BE2C (cell line): ENCODE measurements at regions not wholly inside any gene's neighbourhood (a gene's known extent, or its start where the extent isn't known, plus 50 kb on each side); places are given as distances from the start of the nearest gene placed in this dataset.

Experiments used
- DNase-seq: peaks from one replicate; pipeline ENCODE4 v3.0.0-alpha.2; 2020
- H3K27me3 ChIP-seq: fragments of 250-450 bp; sonication (Bioruptor Pico); 2 replicates; pipeline ENCODE4 v1.5.1; 2020; ENCODE audit warnings: mild to moderate bottlenecking
- H3K36me3 ChIP-seq: fragments of 250-450 bp; sonication (Bioruptor Pico); 2 replicates; pipeline ENCODE4 v1.5.1; 2020; ENCODE audit warnings: mild to moderate bottlenecking
- H3K4me1 ChIP-seq: fragments of 250-450 bp; sonication (Bioruptor Pico); 2 replicates; pipeline ENCODE4 v1.5.1; 2020
- H3K4me3 ChIP-seq: 2 replicates; pipeline ENCODE4 v1.5.1; 2011; ENCODE audit warnings: low read depth, low read length
- H3K9me3 ChIP-seq: fragments of 250-450 bp; sonication (Bioruptor Pico); 2 replicates; pipeline ENCODE4 v1.5.1; 2020
- TF ChIP-seq, protein P1 (sequence below): IDR thresholded peaks from 2 replicates; pipeline ENCODE4 v1.5.1; 2012; ENCODE audit warnings: mild to moderate bottlenecking, low read depth, low read length

DNA sequence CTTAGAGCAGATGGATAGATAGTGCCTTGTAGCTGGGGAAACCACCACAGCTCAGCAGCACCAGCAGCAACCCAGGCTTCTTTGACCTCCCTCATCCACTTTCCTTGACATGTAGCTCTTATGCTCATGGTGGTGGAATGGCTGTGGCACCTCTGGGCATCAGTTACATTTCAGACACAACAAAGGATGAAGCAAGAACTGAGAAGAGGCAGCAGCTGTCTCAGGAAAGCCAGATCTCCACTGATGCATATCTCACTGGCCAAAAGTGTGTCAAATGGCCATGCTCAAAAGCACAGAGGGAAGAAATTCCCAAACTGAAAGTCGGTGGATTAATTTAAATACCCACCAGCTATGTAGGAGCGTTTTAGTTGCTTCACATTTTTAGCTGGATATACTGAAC, 671.4 kb upstream of the SALL1 start:
- TF ChIP-seq, protein P1, sequence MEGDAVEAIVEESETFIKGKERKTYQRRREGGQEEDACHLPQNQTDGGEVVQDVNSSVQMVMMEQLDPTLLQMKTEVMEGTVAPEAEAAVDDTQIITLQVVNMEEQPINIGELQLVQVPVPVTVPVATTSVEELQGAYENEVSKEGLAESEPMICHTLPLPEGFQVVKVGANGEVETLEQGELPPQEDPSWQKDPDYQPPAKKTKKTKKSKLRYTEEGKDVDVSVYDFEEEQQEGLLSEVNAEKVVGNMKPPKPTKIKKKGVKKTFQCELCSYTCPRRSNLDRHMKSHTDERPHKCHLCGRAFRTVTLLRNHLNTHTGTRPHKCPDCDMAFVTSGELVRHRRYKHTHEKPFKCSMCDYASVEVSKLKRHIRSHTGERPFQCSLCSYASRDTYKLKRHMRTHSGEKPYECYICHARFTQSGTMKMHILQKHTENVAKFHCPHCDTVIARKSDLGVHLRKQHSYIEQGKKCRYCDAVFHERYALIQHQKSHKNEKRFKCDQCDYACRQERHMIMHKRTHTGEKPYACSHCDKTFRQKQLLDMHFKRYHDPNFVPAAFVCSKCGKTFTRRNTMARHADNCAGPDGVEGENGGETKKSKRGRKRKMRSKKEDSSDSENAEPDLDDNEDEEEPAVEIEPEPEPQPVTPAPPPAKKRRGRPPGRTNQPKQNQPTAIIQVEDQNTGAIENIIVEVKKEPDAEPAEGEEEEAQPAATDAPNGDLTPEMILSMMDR = no peak
- no peak overlapping the region for H3K4me3 ChIP-seq
- H3K36me3 ChIP-seq = no peaks in the 10 kb centered on the region
- no peak for DNase-seq
- H3K4me1 ChIP-seq = peaks cover 9% of the 10 kb centered on the region
- H3K9me3 ChIP-seq = no peaks in the 10 kb centered on the region
- H3K27me3 ChIP-seq = no peaks in the 10 kb centered on the region

DNA sequence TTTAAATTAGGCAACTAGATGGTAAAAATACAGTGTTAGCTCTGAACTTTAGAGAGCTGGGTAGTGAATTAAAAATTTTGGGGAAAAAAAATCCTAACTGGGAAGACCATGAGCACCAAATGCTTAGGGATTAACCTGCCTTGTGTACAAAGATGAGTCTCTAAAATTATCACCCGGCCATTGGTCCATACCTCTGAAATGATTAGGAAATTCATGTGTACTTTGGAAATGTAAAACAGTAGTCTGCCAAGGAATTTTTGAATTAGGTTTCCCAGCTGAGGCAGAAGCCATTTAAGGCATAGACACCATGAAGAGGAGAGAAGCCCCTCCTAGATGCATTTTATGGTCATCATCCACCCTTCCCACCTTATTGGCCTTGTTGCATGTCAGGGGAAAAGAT, 670.5 kb upstream of the SALL1 start:
- no peak for DNase-seq
- no peak overlapping the region for H3K4me3 ChIP-seq
- TF ChIP-seq, protein P1 = no peak
- H3K36me3 ChIP-seq = no peaks in the 10 kb centered on the region
- peaks cover 9% of the 10 kb centered on the region for H3K4me1 ChIP-seq
- no peaks in the 10 kb centered on the region for H3K9me3 ChIP-seq
- no peaks in the 10 kb centered on the region for H3K27me3 ChIP-seq

DNA sequence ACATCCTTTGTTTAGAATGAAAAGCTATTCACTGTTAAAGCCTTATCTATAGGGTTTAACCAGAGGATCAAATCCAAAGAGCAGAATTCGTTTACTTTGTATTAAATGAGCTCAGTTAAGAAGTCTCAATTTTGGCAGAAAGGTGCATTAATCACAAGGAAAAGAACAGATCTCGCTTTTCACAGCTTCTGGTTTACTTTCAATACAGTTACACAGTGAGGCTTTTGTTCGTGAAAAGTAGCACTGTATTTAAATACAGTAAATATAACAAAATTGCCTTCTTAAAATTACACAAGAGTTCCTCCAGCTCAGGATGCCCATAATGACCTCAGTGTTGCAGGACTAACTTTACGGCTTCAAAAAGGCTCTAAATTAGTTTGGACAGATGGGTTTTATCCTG, 669.1 kb upstream of the SALL1 start:
- Histone ChIP-seq H3K36me3 (no peaks in the 10 kb centered on the region), H3K4me1 (peaks cover 9% of the 10 kb centered on the region), H3K9me3 (no peaks in the 10 kb centered on the region), H3K27me3 (no peaks in the 10 kb centered on the region), H3K4me3 (no peak overlapping the region)
- DNase-seq = no peak
- TF ChIP-seq, protein P1 = no peak

DNA sequence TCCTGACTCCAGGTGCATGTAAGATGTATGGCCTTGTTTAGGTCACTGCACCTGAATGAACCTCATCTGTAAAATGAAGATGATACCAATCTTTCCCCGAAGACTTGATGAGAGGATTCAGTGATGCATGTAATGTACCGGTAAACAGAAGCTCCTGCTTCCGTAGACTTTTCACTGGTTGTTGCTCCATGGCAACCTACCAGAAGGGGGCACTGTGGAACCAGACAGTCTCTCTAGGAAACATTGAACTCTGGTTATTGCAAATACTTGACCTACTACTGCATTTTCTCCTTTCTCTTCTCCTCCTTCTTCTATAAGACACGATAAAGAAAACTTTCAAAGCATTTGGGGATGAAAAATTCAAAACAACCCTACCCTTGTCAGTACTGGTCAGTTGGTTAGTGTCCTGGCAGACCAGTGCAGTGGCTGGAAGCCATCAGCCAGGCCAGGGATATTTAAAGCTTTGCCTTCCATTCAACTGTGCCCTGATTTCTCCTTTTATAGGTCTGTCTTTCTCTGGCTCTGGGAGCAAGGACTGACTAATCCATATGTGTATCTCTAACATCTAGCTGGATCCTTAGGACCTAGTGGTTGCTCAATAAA, 667.4 kb upstream of the SALL1 start:
- no peaks in the 10 kb centered on the region for H3K9me3 ChIP-seq
- no peaks in the 10 kb centered on the region for H3K27me3 ChIP-seq
- TF ChIP-seq, protein P1 = peak; percentile 98
- no peak overlapping the region for H3K4me3 ChIP-seq
- peaks cover 9% of the 10 kb centered on the region for H3K4me1 ChIP-seq
- H3K36me3 ChIP-seq = no peaks in the 10 kb centered on the region
- peak; percentile 78 for DNase-seq

DNA sequence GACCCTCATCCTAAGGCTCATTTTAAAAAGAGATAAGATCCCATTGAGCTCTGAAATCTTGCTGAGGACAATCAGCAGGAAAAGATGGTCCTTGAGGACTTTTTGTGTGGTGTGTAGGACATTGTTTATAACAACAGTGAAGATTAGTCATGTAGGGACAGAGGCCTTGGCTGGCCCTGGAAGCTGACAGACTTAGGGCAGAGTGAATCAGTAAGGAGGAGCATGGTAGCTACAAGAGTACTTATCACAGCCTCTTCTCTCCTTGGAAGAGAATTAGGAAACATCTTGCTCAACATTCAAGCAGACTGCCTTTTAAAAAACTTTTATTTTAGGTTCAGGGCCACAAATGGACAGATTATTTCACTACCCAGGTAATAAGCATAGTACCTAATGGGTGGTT, 665.9 kb upstream of the SALL1 start:
- Histone ChIP-seq H3K4me1 (no peaks in the 10 kb centered on the region; the same call in 1 of the 2 replicates), H3K9me3 (no peaks in the 10 kb centered on the region), H3K4me3 (no peak overlapping the region), H3K36me3 (no peaks in the 10 kb centered on the region), H3K27me3 (no peaks in the 10 kb centered on the region)
- TF ChIP-seq, protein P1 = no peak
- no peak for DNase-seq

DNA sequence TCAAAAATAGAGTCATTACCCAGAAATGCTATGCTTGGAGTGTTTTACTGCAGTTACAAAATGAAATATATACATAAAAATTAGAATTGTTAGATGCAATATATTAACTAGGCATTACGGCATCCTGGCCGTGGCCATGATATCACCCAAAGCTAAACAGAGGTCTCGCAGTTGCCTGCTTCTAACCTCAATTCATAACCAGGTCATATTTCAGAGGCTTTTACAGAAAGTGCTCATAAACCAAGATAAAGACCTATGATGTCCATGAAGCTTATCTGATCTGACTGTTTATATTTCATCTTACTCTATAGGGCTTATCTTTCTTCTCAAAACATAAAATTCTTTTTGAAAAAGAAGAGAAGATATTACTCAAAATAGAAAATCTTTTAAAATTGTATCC, 664.5 kb upstream of the SALL1 start:
- Histone ChIP-seq H3K36me3 (no peaks in the 10 kb centered on the region), H3K4me1 (no peaks in the 10 kb centered on the region; the same call in 1 of the 2 replicates), H3K9me3 (no peaks in the 10 kb centered on the region), H3K4me3 (no peak overlapping the region), H3K27me3 (no peaks in the 10 kb centered on the region)
- TF ChIP-seq, protein P1 = no peak
- no peak for DNase-seq
